SK-N-SH (cell line): ENCODE measurements at regions not wholly inside any gene's neighbourhood (a gene's known extent, or its start where the extent isn't known, plus 50 kb on each side); places are given as distances from the start of the nearest gene placed in this dataset.

Experiments used
- CTCF ChIA-PET: fragments of 300-600, 350-600 bp; formaldehyde crosslinking; extraction: SDS; loops from one replicate; lab custom pipeline; 2021; lab: Yijun Ruan, JAX
- POLR2A ChIA-PET: fragments of 350-600 bp; sonication (Branson Sonifier 250); formaldehyde crosslinking; extraction: SDS; loops from one replicate; lab custom pipeline; 2020; ENCODE audit warnings: antibody characterized with exemption, inconsistent platforms; lab: Yijun Ruan, JAX
- DNase-seq: peaks from one replicate; pipeline ENCODE4 v3.0.0; 2012
- H2AFZ ChIP-seq: fragments of 200-600 bp; sonication (generic); 2 replicates; pipeline ENCODE4 v1.8.1; 2016; ENCODE audit warnings: antibody characterized with exemption, mild to moderate bottlenecking, low read depth
- H3F3A ChIP-seq: fragments of 200-600 bp; sonication (generic); replicated peaks from 2 replicates; pipeline ENCODE3; 2016; ENCODE audit warnings: antibody characterized with exemption, mild to moderate bottlenecking; ENCODE audit not compliant: insufficient read depth
- H3K27ac ChIP-seq, 2 experiments: fragments of 200-500 bp in 1 of 2; fragments of 200-600 bp in 1 of 2; sonication (Bioruptor generic) in 1 of 2; sonication (generic), shearing (Covaris generic) in 1 of 2; 2 replicates each; pipeline versions ENCODE4 v1.5.1 to v1.6.1; 2014 to 2016; ENCODE audit warnings: low read depth in 2 of 2, inconsistent platforms in 1 of 2, low read length in 1 of 2, mild to moderate bottlenecking in 1 of 2, mixed read lengths in 1 of 2
- H3K27me3 ChIP-seq: fragments of 200-600 bp; sonication (generic), shearing (Covaris generic); 2 replicates; pipeline ENCODE4 v1.6.1; 2016; ENCODE audit warnings: mixed run types; ENCODE audit not compliant: insufficient read depth
- H3K36me3 ChIP-seq, 2 experiments: fragments of 200-500 bp in 1 of 2; fragments of 200-600 bp in 1 of 2; sonication (Bioruptor generic) in 1 of 2; sonication (generic) in 1 of 2; replicated peaks in 1 of 2; 2 replicates each; pipeline versions ENCODE3 to v1.5.1; 2014 to 2016; ENCODE audit warnings: low read length in 1 of 2, mild to moderate bottlenecking in 1 of 2; ENCODE audit not compliant: insufficient read depth in 2 of 2, control insufficient read depth in 1 of 2
- H3K4me1 ChIP-seq, 2 experiments: fragments of 200-500 bp in 1 of 2; fragments of 200-600 bp in 1 of 2; sonication (Bioruptor generic) in 1 of 2; sonication (generic), shearing (Covaris generic) in 1 of 2; 2 replicates each; pipeline versions ENCODE4 v1.5.1 to v1.6.1; 2014 to 2016; ENCODE audit warnings: low read depth in 1 of 2, low read length in 1 of 2, mixed run types in 1 of 2; ENCODE audit not compliant: insufficient read depth in 2 of 2, control insufficient read depth in 1 of 2
- H3K4me2 ChIP-seq: fragments of 200-600 bp; sonication (generic), shearing (Covaris generic); 2 replicates; pipeline ENCODE4 v1.6.1; 2017; ENCODE audit warnings: mixed run types
- H3K4me3 ChIP-seq, 2 experiments: fragments of 200-500 bp in 1 of 2; fragments of 200-600 bp in 1 of 2; sonication (Bioruptor generic) in 1 of 2; sonication (generic), shearing (Covaris generic) in 1 of 2; 2 replicates each; pipeline versions ENCODE4 v1.5.1 to v1.8.1; 2014 to 2016; ENCODE audit warnings: low read depth in 2 of 2, inconsistent platforms in 1 of 2, low read length in 1 of 2, mild to moderate bottlenecking in 1 of 2, mixed read lengths in 1 of 2, moderate library complexity in 1 of 2
- H3K79me2 ChIP-seq: fragments of 200-600 bp; sonication (generic); 2 replicates; pipeline ENCODE4 v1.8.1; 2017; ENCODE audit warnings: mild to moderate bottlenecking; ENCODE audit not compliant: insufficient read depth
- H3K9ac ChIP-seq: fragments of 200-600 bp; sonication (generic); 2 replicates; pipeline ENCODE4 v1.6.1; 2017; ENCODE audit warnings: mixed run types
- H3K9me2 ChIP-seq: fragments of 200-600 bp; sonication (generic); 2 replicates; pipeline ENCODE4 v1.6.1; 2017; ENCODE audit warnings: mixed run types
- H3K9me3 ChIP-seq: fragments of 200-600 bp; sonication (generic); 2 replicates; pipeline ENCODE4 v1.6.1; 2017; ENCODE audit warnings: mixed run types, mild to moderate bottlenecking, moderate library complexity
- H4K20me1 ChIP-seq: fragments of 200-600 bp; sonication (generic); 2 replicates; pipeline ENCODE4 v1.6.1; 2017; ENCODE audit warnings: mild to moderate bottlenecking, mixed run types; ENCODE audit not compliant: insufficient read depth
- CHD2 ChIP-seq: fragments of 150-350 bp; IDR thresholded peaks from 2 replicates; pipeline ENCODE4 v1.6.1; 2018; ENCODE audit warnings: low read length; ENCODE audit not compliant: partially characterized antibody
- FOSL2 ChIP-seq: IDR thresholded peaks from 2 replicates; pipeline ENCODE4 v1.4.0; 2012; ENCODE audit warnings: low read depth, mild to moderate bottlenecking, moderate library complexity, borderline replicate concordance
- GABPA ChIP-seq: IDR thresholded peaks from 2 replicates; pipeline ENCODE4 v1.4.0; 2012; ENCODE audit warnings: low read depth, mild to moderate bottlenecking
- GATA2 ChIP-seq: sonication (generic); formaldehyde crosslinking; IDR thresholded peaks from 2 replicates; pipeline ENCODE4 v1.5.0; 2020; ENCODE audit warnings: mild to moderate bottlenecking, missing genetic modification reagents
- IRF3 ChIP-seq: fragments of 150-350 bp; IDR thresholded peaks from 2 replicates; pipeline ENCODE4 v1.6.1; 2016; ENCODE audit warnings: mild to moderate bottlenecking, low read depth, low read length
- JUND ChIP-seq: IDR thresholded peaks from 2 replicates; pipeline ENCODE4 v1.4.0; 2012
- MAX ChIP-seq: IDR thresholded peaks from 2 replicates; pipeline ENCODE4 v1.4.0; 2012; ENCODE audit warnings: low read depth
- MXI1 ChIP-seq: IDR thresholded peaks from 2 replicates; pipeline ENCODE4 v1.6.1; 2012; ENCODE audit warnings: mild to moderate bottlenecking, low read depth, low read length, improper control_type of control experiment
- NFIC ChIP-seq: IDR thresholded peaks from 2 replicates; pipeline ENCODE4 v1.4.0; 2012; ENCODE audit warnings: borderline replicate concordance
- NRF1 ChIP-seq: IDR thresholded peaks from 2 replicates; pipeline ENCODE4 v1.6.1; 2012; ENCODE audit warnings: low read depth, mild to moderate bottlenecking, low read length
- REST ChIP-seq: IDR thresholded peaks from 2 replicates; pipeline ENCODE4 v1.6.1; 2012; ENCODE audit warnings: mild to moderate bottlenecking, low read depth, low read length, moderate library complexity
- RXRA ChIP-seq: IDR thresholded peaks from 2 replicates; pipeline ENCODE4 v1.4.0; 2012; ENCODE audit warnings: low read depth, mild to moderate bottlenecking, borderline replicate concordance
- SMC3 ChIP-seq: IDR thresholded peaks from 2 replicates; pipeline ENCODE4 v1.6.1; 2012; ENCODE audit warnings: low read depth, low read length, improper control_type of control experiment
- TAF1 ChIP-seq: IDR thresholded peaks from 2 replicates; pipeline ENCODE4 v1.6.1; 2012; ENCODE audit warnings: low read depth, mild to moderate bottlenecking, low read length, moderate library complexity, borderline replicate concordance
- TEAD4 ChIP-seq: IDR thresholded peaks from 2 replicates; pipeline ENCODE4 v1.4.0; 2012; ENCODE audit warnings: mild to moderate bottlenecking, borderline replicate concordance; ENCODE audit not compliant: insufficient read depth
- WGBS: methylation state at CpG from one replicate; pipeline ENCODE4 v1.1.6; 2017; ENCODE audit warnings: low lambda C conversion rate; 5-methylcytosine and 5-hydroxymethylcytosine counted together
- TF ChIP-seq, protein P1 (sequence below): IDR thresholded peaks from 2 replicates; pipeline ENCODE4 v1.4.0; 2012; ENCODE audit warnings: low read depth, borderline replicate concordance

DNA sequence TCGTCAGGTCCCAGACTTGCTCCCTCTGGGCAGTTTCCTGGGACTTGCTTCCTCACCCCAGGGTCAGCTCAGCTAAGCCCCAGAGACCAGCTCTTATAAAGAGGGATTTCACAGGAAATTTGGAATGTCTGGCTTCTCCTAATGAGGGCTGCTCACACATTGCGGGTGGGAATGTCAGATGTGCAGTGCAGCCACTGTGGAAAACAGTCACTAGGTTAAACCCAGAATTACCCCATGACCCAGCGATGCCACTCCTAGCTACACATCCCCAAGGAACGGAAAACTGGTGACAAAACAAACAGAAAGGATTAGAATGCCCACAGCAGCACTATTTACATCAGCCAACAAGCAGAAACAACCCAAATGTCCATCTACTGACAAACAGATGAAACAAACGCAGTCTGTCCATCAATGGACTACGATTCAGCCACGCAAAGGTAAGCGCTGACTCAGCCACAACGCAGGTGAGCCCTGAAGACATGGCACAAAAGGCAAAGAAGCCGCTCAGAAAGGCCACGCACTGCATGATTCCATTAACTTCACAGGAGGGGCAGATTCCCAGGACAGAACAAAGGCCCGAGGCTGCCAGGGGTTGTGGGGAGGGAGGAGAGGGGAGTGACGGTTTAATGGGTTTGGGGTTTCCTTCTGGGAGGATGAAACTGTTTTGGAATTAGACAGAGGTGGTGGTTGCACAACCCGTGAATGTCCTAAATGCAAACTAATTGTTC lies 63.0 kb downstream of the NCOR2 start:
- ChIA-PET POLR2A (no interaction called here), CTCF (interaction anchor here (0.7 to 1.6 kb wide), 7 partner anchors 23 to 467 kb away, joined by 3 to 5 read pairs (median 3); no protein-coding TSS in a partner anchor)
- H3K9me2 ChIP-seq = no peaks in the 10 kb centered on the region
- no peaks in the 10 kb centered on the region for H3K9me3 ChIP-seq
- H2AFZ ChIP-seq = no peak overlapping the region
- H3K27ac ChIP-seq = peak overlapping the region in 1 of 2 experiments; percentile 95; a peak in 2 of 4 replicates
- H3K79me2 ChIP-seq = peaks cover 100% of the 10 kb centered on the region
- H4K20me1 ChIP-seq = peaks cover 100% of the 10 kb centered on the region
- H3K4me1 ChIP-seq = peaks cover 59 to 82% of the 10 kb centered on the region in 2 experiments
- 85% methylated on average over 14 of the region's 14 CpGs for WGBS
- H3F3A ChIP-seq = peaks cover 21% of the 10 kb centered on the region
- H3K4me2 ChIP-seq = no peak overlapping the region
- H3K9ac ChIP-seq = no peak overlapping the region
- TF ChIP-seq GATA2 (no peak), REST (no peak), NFIC (no peak), RXRA (no peak), IRF3 (no peak), FOSL2 (no peak), CHD2 (no peak), MAX (no peak), SMC3 (no peak), TAF1 (no peak), TEAD4 (no peak), MXI1 (no peak), NRF1 (no peak), JUND (no peak), GABPA (no peak)
- TF ChIP-seq, protein P1, sequence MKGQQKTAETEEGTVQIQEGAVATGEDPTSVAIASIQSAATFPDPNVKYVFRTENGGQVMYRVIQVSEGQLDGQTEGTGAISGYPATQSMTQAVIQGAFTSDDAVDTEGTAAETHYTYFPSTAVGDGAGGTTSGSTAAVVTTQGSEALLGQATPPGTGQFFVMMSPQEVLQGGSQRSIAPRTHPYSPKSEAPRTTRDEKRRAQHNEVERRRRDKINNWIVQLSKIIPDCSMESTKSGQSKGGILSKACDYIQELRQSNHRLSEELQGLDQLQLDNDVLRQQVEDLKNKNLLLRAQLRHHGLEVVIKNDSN = no peak
- no peaks in the 10 kb centered on the region for H3K27me3 ChIP-seq
- no peak overlapping the region for H3K4me3 ChIP-seq
- H3K36me3 ChIP-seq = peaks cover 0 to 3% of the 10 kb centered on the region in 2 experiments
- DNase-seq = no peak
